ENCODE measurements at regions not wholly inside any gene's neighbourhood (a gene's known extent, or its start where the extent isn't known, plus 50 kb on each side); places are given as distances from the start of the nearest gene placed in this dataset.

DNA sequence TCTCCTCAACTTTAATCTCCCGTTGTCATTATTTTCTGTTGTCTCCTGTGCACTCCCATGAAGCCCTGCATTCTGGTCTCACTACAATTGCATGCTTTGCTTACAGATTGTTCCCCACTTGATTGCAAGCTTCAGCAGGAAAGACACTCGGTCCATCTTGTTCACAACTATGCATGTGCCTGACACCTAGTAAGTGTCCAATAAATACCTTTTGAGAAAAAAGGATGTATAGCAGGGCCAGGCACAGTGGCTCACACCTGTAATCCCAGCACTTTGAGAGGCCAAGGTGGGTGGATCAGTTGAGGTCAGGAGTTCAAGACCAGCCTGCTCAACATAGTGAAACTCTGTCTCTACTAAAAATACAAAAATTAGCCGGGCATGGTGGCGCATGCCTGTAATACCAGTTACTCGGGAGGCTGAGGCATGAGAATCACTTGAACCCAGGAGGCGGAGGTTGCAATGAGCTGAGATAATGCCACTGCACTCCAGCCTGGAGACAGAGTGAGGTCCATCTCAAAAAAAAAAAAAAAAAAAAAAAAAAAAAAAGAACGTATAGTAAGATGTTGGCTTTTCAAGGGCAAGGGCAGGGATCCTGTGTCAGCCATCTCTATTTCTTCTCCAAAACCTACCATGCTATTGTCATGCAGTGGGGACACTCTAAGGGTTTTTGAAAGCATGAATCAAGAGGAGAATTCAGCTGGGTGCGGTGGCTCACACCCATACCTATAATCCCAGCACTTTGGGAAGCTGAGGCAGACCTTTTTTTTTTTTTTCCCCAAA, 338.3 kb downstream of the MYCN start:
- DNase-seq = no peak

DNA sequence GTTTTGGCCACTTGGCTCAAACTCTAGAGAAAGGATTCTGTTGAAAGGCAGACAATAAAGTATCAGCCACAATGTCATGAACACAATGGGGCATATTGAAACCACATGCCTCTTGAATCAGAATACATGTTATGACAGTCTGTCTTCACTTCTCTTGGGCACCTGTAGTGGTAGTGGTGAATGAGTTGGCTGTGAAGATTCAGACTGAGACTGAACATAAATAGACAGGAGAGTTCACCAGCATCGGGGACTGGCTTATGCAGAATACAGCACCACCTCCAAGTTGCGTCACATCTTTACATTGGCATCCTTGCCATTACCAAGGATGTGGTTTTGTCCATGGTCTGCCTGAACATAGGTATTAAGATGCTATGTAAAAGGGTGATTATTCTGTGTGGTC, 336.8 kb downstream of the MYCN start:
- DNase-seq = no peak

DNA sequence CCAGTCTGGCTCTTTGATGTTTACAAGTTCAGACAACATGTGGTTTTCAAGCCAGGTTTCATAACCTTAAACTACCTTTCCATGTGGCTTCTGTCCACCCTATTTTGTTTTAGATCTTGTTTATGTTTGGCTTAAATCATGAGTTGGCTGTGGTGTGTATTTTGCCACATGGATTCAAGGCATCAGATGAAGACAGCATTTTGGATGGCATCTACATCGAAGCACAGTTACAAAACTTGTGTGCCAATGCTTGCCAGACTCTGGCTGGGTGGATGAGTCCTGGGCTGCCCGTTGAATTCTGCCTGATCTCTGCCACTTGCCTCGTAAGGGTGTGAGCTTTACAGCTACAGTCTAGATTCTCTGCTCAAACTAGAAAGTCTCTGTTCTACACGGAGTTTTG, 335.3 kb downstream of the MYCN start:
- no peak for DNase-seq

DNA sequence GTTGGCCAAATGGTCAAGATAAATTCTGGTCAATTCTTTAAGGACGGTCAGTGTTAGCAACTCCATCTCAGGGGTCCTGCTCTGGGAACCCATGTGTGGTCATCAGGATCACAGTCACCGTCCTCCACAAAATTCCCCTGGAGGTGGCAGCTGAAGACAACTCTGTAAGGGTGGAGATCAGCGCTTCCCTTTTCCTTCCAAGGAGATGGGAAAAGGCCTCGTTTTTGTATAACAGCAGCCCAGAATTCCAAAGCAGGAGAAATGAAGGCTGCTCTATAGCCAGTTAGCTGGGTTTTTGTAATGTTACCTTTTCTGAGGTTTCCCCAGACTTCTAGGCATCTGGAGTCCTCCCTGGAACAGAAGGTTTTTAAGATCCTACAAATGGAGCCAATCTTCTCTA, 334.8 kb downstream of the MYCN start:
- no peak for DNase-seq

DNA sequence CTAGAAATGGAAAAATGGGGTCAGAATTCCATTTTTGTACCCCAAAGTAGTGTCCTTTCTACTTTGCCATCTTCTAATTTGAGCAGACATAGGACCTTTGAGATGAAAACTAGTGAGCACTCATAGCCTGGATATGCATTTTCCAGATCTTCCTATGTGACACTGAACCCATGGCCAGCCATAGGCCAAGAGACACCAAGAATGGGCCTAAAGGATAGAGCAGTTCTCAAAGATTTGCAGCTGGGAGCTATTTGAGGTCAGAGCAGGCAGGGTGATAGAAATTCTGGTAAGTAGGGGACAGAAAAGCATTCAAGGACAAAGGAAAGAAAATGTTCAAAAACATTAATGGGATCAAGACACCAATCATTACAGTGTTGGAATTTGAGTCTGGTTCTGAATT, 332.8 kb downstream of the MYCN start:
- DNase-seq = no peak

DNA sequence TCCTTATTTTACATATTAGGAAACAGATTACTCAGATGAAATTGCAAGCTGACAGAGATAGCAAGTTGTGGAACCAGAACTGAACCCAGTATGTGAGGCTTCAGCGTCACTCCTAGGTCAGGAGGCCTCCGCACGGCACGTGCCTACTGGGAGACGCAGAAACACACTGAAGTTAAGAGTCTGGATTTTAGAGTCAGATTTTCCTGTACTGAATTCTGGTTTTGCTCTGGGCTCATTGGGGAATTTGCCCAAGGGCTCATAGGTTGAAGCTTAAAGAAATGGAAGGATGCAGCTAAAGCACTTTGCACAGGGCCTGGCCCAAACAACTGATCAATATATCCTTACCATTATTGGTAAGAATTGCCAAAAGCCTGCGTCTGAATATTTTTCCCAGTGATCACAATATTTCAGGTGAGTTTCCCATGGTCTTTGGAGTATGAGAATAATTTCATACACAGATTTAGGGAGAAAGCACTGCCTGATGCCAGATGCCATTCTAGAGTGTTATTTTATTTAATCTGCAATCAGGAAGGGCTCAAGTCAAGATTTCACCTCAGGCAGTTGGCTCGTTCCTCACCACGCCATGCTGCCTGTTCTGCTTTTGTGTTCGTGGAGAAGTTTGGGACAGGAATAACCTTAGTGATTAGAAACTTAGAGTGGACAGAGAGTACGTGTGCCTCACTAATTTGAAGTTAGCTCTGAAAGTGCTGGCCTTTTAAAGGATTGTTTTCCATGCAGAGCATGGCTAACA, 331.9 kb downstream of the MYCN start:
- DNase-seq = no peak

DNA sequence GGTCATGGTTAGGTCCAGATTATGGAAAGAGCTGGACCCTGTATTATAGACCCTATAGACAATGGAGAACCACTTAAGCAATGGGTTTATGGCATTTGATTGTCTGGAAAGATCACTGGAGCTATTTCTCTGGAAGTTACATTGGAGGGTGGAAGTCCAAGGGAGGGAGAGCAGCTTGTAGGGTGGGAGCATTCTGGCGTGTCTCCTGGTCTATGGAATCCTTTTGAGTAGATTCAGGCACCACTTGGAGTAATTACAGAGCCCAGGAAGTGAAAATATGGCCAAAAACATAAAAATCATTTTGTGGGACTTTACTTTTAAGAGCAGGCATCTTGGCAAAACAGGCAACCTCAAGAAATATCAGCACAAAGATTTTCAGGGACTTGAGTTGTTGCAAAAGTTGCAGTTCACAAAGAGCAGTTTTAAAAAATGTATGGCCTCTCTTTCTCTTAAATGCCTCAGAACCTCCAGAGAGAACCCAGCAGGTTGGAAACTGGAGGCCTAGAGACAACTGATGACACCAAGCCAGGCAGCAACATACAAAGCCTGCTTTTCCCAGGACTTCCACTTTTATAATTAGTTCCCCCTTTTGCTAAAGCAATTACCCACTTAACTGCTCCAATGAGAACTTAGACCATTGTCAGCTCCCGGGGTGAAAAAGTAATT, 331.0 kb downstream of the MYCN start:
- DNase-seq = no peak

DNA sequence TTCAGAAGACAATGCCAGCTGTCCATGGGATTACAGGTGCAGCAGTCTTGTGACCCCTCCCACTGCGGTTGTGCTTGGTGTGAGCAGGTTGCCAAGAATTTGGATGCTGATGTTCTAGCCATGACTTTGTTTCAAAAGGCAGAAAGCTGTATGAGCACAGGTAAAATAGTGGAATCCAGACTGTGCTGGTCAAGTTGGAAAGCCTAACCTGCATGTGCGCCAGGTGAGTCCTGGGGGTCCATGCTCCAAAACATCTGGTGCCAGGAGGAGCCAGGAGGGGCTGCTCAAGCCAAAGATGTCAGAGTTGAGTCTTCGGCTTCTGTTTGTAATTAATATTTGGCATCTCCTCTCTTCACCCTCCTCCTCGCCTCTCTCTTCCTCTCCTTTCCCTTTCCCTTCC, 330.1 kb downstream of the MYCN start:
- DNase-seq = no peak

DNA sequence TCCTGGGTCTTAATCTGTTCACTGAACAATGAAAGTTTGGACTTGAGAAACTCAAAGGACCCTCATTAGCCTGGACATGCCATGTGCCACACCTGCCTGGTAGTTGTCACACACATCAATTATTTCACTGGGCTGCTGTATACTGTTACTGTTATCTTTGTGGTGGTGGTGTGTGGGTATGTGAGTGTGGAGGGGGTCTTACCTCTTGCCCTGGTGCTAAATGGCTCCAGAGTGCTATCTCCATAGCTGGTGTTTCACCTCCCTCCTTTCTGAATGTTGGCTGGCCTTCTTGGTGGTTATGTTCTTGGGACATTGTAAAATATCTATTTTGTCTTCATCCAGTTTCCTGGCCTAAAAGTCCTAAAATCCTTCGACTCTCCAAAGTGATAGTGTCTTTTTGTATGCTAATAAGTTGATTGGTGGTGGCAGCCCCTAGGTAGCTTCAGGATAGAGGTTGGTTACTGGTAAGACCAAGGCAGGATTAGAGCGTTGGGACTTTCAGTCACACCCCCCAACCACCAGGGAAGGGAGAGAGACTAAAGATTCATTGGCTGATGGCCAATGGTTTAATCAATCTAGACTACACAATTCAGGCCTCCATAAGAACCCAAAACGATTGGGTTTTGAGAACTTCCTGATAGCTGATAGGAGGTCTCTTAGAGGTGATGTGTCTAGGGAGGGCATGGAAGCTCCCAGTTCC, 328.1 kb downstream of the MYCN start:
- DNase-seq = no peak

DNA sequence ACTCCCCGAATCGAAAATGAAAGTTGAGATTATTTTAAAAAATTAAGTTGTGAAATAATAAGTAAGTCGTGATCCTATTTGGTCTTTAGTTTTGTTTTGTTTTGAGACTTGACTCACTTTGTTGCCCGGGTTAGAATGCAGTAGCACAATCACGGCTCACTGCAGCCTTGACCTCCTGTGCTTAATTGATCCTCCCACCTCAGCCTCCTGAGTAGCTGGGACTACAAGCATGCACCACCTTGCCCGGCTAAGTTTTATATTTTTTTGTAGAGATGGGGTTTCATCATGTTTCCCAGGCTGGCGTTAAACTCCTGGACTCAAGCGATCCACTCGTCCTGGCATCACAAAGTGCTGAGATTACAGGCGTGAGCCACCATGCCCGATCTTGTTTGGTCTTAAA, 326.2 kb downstream of the MYCN start:
- no peak for DNase-seq

DNA sequence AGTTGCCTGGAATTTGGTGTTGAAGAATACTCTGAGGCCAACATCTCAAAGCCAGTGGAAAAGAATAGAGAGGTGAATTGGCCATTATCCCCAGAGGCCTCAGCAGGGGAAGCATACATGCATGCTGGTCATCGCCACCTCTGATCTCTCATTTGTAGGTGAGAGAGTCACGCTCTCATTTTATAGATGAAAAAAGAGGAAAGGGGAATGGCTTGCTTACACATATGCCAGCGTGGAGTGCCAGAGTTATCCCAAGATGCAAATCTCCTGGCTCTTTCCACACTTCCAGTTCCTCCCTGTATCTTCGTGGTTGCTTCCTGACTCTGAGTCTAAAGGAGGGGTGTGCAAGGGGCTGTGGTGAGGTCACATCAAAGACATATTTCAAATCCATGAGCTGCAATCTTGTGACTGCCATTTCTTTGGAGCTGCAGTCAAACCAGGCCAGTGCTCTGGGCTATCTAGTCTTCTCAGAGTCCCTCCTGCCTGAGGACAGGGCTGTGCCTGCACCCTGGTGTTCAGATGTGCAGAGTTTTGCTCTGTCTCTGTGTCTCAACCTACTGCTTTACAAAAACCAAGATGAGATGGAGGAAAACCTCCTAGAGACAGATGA, 324.7 kb downstream of the MYCN start:
- no peak for DNase-seq

DNA sequence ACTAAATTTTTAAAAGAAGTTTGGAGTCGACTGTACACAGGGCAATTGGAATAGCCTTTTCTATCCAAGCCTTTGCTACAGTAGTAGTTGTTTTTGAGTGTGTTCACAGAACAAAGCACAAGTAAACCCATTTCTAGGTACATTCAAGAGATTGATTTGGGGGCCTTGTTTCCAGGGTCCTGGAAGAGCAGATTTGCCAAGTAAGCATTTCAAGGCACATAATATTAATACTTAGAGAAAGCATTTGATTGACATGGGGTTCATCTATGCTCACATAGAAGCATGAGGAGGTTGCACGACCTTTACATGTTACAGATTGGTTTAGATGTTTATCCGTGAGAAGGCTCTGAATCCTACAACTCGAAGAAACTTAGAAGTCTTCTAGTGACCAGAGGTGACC, 324.1 kb downstream of the MYCN start:
- DNase-seq = no peak

DNA sequence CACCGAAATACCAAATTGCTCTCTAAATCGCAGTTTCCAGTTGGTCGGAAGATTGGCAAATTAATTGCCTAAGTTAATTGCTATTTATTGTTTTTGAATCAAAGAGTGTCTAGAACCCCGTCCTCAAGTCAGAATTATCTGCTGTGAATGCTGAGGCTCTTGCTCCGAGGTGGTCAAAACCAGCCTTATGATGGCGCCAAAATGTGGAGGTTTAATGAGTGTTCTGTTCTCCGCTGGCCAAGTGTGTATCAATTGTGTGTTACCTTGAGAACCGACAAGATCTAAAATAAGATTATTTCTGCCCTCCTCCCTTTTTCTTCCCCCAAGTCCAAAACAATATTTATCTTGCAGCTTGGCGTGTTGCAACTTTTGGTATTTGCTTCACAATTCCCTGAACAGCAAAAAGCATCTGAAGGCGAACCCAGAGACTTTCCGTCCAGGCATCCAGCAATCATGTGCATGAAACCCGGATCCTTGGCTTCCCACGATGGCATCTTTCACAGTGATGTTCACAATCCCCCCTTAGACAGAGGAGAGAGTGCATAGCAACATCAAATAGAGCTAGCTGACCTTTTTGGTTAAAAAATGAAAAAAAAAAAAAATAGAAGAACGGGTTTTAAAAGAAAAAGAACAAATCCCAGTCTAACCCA, 323.0 kb downstream of the MYCN start:
- DNase-seq = no peak

DNA sequence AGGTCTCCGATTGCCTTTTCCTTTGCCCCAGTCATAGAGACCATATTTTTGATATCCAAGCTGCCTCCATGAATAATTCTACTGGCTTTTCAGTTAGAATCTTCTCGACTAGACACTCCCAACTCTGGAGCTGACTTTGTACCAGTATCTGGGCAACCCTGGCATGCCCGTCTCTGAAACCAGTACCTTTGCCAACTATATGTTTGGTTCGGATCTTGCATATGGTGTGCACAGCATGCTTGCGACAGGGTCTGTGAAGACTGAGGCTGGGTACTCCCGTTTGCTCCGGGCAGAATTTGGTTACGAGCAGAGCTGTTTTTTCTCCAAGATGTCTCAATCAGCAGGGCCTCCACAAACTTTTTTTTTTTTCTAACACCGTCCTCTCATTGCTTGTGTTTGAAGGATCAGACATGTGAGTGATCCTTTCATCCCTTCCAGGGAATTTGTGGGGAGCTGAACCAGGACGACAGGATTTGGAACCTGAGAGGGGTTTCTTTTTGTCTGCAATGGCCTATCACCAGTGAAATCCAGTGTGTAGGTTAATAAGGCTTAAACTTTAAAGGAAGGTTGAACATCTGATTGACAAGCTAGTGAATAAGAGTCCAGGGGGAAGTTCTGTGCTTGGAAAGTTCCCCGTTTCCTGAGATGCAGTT, 322.3 kb downstream of the MYCN start:
- no peak for DNase-seq

DNA sequence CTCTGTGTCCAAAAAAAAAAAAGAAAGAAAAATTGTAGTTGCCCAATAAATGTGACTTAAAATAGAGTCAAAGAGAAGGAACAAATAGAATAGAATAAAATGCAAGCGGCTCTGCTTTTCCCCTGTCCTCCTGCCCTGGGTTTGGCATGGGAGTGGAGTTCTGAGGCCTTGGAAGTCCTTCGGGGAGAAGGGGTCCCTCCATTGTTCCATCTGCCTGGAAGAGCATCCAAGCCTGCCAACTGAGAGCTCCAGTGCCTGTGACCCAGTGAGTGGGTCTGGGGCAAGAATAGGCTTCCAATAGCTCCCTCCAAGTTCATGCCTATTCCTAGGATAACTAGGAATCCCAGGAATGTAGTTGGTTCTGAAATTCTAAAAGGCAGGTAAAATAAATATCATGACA, 321.4 kb downstream of the MYCN start:
- no peak for DNase-seq

DNA sequence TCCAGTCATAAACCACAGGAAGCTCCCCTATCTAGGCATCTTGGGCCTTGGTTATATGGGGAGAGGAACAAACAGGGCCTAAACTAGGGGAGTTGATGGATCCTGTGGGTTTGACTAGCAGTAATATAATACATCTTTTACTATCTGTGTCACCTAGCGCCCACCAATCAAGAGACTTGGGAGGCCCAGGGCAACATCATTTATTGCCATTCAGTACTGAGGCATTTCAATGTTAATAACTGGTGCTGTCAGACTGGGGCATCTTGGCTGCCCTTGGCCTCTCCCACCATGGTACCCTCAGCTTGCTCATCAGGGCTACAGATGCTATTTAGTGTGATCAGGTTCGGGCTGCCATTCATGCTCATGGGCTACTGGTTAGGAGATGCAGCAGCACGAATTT, 320.7 kb downstream of the MYCN start:
- DNase-seq = no peak

DNA sequence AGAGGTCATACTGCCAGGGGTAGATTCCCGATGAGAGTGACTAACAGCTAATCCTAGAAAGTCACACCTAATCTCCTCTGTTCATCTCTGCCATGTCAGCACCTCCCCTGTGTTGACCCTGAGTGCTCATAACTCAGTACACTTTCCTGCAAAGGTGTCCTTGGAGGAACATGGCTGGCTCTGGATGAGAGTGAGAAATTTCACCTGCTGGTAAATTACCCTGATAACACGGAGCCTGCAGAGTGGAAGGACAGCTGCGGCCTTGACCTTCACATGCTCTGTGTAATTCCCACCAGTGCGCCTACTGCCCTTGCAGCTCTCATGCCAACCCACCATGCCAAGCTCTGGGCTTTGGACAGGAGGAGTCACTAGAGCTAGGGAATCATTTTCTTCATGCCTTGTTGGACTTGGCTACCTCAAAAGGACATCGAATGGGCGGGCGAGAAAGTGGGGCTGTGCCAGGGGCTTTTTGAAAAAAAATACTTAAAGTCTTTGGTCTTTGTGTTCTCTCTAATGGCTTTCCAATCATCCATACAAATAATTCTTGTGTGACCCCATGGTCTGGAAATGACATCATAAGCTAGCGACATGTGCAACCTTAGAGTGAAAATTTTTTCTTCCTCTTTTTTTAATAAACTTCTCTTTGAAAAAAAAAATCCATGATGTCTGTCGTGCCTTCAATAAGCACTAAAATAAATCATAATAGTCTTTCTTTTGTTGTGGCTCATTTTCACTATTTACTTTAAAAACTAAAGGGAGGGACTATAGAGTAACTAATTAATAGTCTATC, 319.9 kb downstream of the MYCN start:
- DNase-seq = no peak

DNA sequence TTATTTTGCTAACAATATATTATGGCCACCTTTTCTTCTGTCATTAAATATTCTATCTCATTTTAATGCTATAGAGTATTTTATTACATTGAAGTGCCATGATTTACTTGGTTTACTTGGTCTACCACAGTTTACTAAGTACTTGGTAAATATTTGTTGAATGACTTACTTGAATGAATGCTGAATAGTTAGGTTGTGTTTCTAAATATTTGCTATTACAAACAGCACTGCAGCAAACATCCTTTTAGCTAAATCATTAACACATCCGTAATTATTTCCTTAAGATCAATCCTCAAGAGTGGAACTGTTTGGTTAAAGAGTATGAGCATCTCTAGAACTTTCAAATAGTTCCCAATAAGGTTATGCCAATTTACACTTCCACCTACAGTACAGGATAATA, 318.7 kb downstream of the MYCN start:
- no peak for DNase-seq

DNA sequence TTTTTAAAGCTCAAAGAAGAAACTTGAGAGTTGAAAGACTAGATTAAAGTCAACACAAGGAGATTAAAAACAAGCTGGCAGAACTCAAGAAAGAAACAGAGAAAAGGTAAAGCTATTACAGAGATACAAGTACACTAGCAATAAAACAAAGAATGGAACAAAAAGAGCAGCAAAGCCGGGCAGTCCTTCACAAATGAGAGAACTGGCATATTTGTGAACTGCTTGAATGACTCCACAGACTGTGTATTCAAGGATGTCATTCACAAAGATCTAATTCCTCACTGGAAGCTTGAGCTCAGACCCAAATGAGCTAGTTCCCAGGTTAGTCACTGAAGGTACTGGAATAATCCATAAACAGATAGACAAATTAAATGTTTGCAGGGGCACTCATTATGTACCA, 318.0 kb downstream of the MYCN start:
- DNase-seq = no peak
